ENCODE measurements at regions not wholly inside any gene's neighbourhood (a gene's known extent, or its start where the extent isn't known, plus 50 kb on each side); places are given as distances from the start of the nearest gene placed in this dataset.

- TF ChIP-seq ZBTB7A (IDR thresholded peaks at IDR 0.05; ENCODE audit: low read depth) (no peak), EP300 (IDR thresholded peaks at IDR 0.05; ENCODE audit: borderline replicate concordance) (no peak), TEAD4 (IDR thresholded peaks at IDR 0.05) (no peak)
Observed at GRCh38 chr2:43044093-43044681, 182.2 kb downstream of the ZFP36L2 start.

- TF ChIP-seq RAD21 (IDR thresholded peaks at IDR 0.05; ENCODE audit: low read depth) (no peak), TEAD4 (IDR thresholded peaks at IDR 0.05) (no peak), CEBPB (IDR thresholded peaks at IDR 0.05) (no peak), NFIC (IDR thresholded peaks at IDR 0.05) (no peak), YY1 (IDR thresholded peaks at IDR 0.05; ENCODE audit: low read depth) (no peak), EGR1 (IDR thresholded peaks at IDR 0.05) (no peak), MAX (IDR thresholded peaks at IDR 0.05) (no peak), EP300 (IDR thresholded peaks at IDR 0.05; ENCODE audit: borderline replicate concordance) (no peak), ZBTB7A (IDR thresholded peaks at IDR 0.05; ENCODE audit: low read depth) (no peak), TCF12 (IDR thresholded peaks at IDR 0.05; ENCODE audit: low read depth) (no peak), CREB1 (IDR thresholded peaks at IDR 0.05; ENCODE audit: low read depth) (no peak), TAF1 (IDR thresholded peaks at IDR 0.05; ENCODE audit: low read depth) (no peak), FOXM1 (IDR thresholded peaks at IDR 0.05; ENCODE audit: borderline replicate concordance, low read depth) (no peak)
- TF ChIP-seq, protein P1, sequence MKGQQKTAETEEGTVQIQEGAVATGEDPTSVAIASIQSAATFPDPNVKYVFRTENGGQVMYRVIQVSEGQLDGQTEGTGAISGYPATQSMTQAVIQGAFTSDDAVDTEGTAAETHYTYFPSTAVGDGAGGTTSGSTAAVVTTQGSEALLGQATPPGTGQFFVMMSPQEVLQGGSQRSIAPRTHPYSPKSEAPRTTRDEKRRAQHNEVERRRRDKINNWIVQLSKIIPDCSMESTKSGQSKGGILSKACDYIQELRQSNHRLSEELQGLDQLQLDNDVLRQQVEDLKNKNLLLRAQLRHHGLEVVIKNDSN (IDR thresholded peaks at IDR 0.05): no peak
- TF ChIP-seq, protein P2, sequence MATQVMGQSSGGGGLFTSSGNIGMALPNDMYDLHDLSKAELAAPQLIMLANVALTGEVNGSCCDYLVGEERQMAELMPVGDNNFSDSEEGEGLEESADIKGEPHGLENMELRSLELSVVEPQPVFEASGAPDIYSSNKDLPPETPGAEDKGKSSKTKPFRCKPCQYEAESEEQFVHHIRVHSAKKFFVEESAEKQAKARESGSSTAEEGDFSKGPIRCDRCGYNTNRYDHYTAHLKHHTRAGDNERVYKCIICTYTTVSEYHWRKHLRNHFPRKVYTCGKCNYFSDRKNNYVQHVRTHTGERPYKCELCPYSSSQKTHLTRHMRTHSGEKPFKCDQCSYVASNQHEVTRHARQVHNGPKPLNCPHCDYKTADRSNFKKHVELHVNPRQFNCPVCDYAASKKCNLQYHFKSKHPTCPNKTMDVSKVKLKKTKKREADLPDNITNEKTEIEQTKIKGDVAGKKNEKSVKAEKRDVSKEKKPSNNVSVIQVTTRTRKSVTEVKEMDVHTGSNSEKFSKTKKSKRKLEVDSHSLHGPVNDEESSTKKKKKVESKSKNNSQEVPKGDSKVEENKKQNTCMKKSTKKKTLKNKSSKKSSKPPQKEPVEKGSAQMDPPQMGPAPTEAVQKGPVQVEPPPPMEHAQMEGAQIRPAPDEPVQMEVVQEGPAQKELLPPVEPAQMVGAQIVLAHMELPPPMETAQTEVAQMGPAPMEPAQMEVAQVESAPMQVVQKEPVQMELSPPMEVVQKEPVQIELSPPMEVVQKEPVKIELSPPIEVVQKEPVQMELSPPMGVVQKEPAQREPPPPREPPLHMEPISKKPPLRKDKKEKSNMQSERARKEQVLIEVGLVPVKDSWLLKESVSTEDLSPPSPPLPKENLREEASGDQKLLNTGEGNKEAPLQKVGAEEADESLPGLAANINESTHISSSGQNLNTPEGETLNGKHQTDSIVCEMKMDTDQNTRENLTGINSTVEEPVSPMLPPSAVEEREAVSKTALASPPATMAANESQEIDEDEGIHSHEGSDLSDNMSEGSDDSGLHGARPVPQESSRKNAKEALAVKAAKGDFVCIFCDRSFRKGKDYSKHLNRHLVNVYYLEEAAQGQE (IDR thresholded peaks at IDR 0.05; ENCODE audit: low read depth): no peak
Observed at GRCh38 chr2:43043553-43043870, 182.9 kb downstream of the ZFP36L2 start.

GRCh38 chr2:43041661-43042360, 184.6 kb downstream of the ZFP36L2 start:
- TF ChIP-seq CREB1 (IDR thresholded peaks at IDR 0.05; ENCODE audit: low read depth) (no peak), NFIC (IDR thresholded peaks at IDR 0.05) (peak; percentile 78), MAX (IDR thresholded peaks at IDR 0.05) (no peak; the same call in none of the 2 replicates), YY1 (IDR thresholded peaks at IDR 0.05; ENCODE audit: low read depth) (0 out of 2 replicates have a peak, but pooled peaks have one; percentile 10), EP300 (IDR thresholded peaks at IDR 0.05; ENCODE audit: borderline replicate concordance) (peak; percentile 97), FOXM1 (IDR thresholded peaks at IDR 0.05; ENCODE audit: borderline replicate concordance, low read depth) (peak; percentile 91), RAD21 (IDR thresholded peaks at IDR 0.05; ENCODE audit: low read depth) (0 out of 2 replicates have a peak, but pooled peaks have one; percentile 6), ZBTB7A (IDR thresholded peaks at IDR 0.05; ENCODE audit: low read depth) (peak; percentile 97), TEAD4 (IDR thresholded peaks at IDR 0.05) (peak; percentile 95), EGR1 (IDR thresholded peaks at IDR 0.05) (no peak), TCF12 (IDR thresholded peaks at IDR 0.05; ENCODE audit: low read depth) (peak; percentile 97), TAF1 (IDR thresholded peaks at IDR 0.05; ENCODE audit: low read depth) (no peak)

GRCh38 chr2:43041173-43041591, 185.2 kb downstream of the ZFP36L2 start:
- TF ChIP-seq, protein P2 (IDR thresholded peaks at IDR 0.05; ENCODE audit: low read depth): no peak
- TF ChIP-seq TEAD4 (IDR thresholded peaks at IDR 0.05): no peak
- no peak for TF ChIP-seq EGR1 (IDR thresholded peaks at IDR 0.05)
- no peak for TF ChIP-seq RAD21 (IDR thresholded peaks at IDR 0.05; ENCODE audit: low read depth)
- no peak for TF ChIP-seq MAX (IDR thresholded peaks at IDR 0.05)
- TF ChIP-seq YY1 (IDR thresholded peaks at IDR 0.05; ENCODE audit: low read depth): no peak
- TF ChIP-seq, protein P1 (IDR thresholded peaks at IDR 0.05): no peak
- TF ChIP-seq ZBTB7A (IDR thresholded peaks at IDR 0.05; ENCODE audit: low read depth): no peak
- TF ChIP-seq CEBPB (IDR thresholded peaks at IDR 0.05): no peak
- TF ChIP-seq CREB1 (IDR thresholded peaks at IDR 0.05; ENCODE audit: low read depth): no peak
- no peak for TF ChIP-seq TAF1 (IDR thresholded peaks at IDR 0.05; ENCODE audit: low read depth)
- no peak for TF ChIP-seq EP300 (IDR thresholded peaks at IDR 0.05; ENCODE audit: borderline replicate concordance)
- no peak for TF ChIP-seq NFIC (IDR thresholded peaks at IDR 0.05)
- no peak for TF ChIP-seq FOXM1 (IDR thresholded peaks at IDR 0.05; ENCODE audit: borderline replicate concordance, low read depth)
- no peak for TF ChIP-seq TCF12 (IDR thresholded peaks at IDR 0.05; ENCODE audit: low read depth)

All from Ishikawa (cell line).